Dendritic cell treated with granulocyte-macrophage colony-stimulating factor and Interleukin-4, amounts not matched to agents 40 ng/mL and 50 ng/mL, for 4 days (primary cell): ENCODE measurements at regions not wholly inside any gene's neighbourhood (a gene's known extent, or its start where the extent isn't known, plus 50 kb on each side); places are given as distances from the start of the nearest gene placed in this dataset.

ENCODE experiments used
- H3K27ac Mint-ChIP-seq: one replicate; pipeline ENCODE4 v1.8.0; 2022; ENCODE audit warnings: mild to moderate bottlenecking, mixed read lengths
- H3K27me3 Mint-ChIP-seq: one replicate; pipeline ENCODE4 v1.8.0; 2022; ENCODE audit warnings: mild to moderate bottlenecking, mixed read lengths
- H3K36me3 Mint-ChIP-seq: one replicate; pipeline ENCODE4 v1.8.0; 2022; ENCODE audit warnings: low read depth, mixed read lengths
- H3K4me1 Mint-ChIP-seq: one replicate; pipeline ENCODE4 v1.8.0; 2022; ENCODE audit warnings: low read depth, mixed read lengths
- H3K4me3 Mint-ChIP-seq: one replicate; pipeline ENCODE4 v1.8.0; 2022; ENCODE audit warnings: mild to moderate bottlenecking, moderate library complexity, mixed read lengths
- H3K9me3 Mint-ChIP-seq: one replicate; pipeline ENCODE4 v1.8.0; 2022; ENCODE audit warnings: mixed read lengths
- intact Hi-C: fragments of 100-400 bp; cut with micrococcal nuclease; formaldehyde crosslinking; loops from one replicate; pipeline ENCODE4 v1.15.0; 2022

- H3K27me3 Mint-ChIP-seq: no peaks in the 10 kb centered on the region
- H3K27ac Mint-ChIP-seq: no peak overlapping the region
- intact Hi-C loops: no loop called here
- no peaks in the 10 kb centered on the region for H3K9me3 Mint-ChIP-seq
- H3K4me3 Mint-ChIP-seq: no peak overlapping the region
- no peaks in the 10 kb centered on the region for H3K4me1 Mint-ChIP-seq
- no peaks in the 10 kb centered on the region for H3K36me3 Mint-ChIP-seq
Observed at GRCh38 chr4:163077680-163078079, 89.0 kb downstream of the NAF1 start.

DNA sequence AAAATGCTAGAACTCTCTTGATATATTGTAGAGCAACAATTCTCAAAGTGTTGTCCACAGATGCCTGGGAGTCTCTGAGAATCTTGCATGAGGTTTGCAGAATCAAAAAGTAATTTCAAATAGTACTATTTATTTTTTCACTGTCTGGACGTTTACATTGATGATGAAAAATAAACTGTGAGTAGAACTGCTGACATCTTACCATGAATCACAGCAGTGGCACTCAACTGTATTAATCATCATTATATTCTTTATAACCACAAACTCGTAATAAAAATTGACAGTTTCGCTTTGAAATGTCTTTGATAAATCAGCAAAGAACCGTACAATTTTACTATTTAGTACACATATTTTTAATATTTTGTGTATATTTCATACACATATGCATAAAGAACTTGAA is 94.5 kb downstream of the NAF1 start:
- H3K36me3 Mint-ChIP-seq: no peaks in the 10 kb centered on the region

DNA sequence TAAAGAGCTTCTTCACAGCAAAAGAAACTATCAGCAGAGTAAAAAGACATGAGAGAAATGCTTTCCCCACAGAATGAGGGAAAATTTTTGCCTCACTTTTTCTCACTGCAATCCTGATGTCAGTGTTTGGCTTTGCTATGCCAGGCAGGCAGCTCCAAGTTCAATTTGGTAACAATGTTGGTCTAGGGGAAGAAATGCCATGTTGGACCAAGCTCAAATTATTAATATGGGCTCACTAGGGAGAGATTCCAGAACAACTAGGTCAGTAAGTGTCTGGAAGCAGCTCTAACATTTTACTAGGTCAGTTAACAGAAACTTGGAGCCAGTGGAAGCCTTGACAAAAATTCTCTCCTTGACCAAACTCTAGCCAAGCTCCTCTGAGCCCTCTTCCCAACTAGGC is 95.4 kb downstream of the NAF1 start:
- intact Hi-C loops: no loop called here
- H3K4me3 Mint-ChIP-seq: no peak overlapping the region
- H3K9me3 Mint-ChIP-seq: no peaks in the 10 kb centered on the region
- H3K4me1 Mint-ChIP-seq: no peaks in the 10 kb centered on the region
- no peaks in the 10 kb centered on the region for H3K27me3 Mint-ChIP-seq
- H3K36me3 Mint-ChIP-seq: no peaks in the 10 kb centered on the region
- H3K27ac Mint-ChIP-seq: no peak overlapping the region

More for the DNA sequence above, 94.5 kb downstream of the NAF1 start:
- Mint-ChIP-seq H3K27me3 (no peaks in the 10 kb centered on the region), H3K4me1 (no peaks in the 10 kb centered on the region), H3K4me3 (no peak overlapping the region), H3K9me3 (no peaks in the 10 kb centered on the region), H3K27ac (no peak overlapping the region)
- intact Hi-C loops: no loop called here

GRCh38 chr4:163070023-163070422 is 96.7 kb downstream of the NAF1 start:
- no peaks in the 10 kb centered on the region for H3K4me1 Mint-ChIP-seq
- no peak overlapping the region for H3K4me3 Mint-ChIP-seq
- H3K27ac Mint-ChIP-seq: no peak overlapping the region
- H3K27me3 Mint-ChIP-seq: no peaks in the 10 kb centered on the region
- no peaks in the 10 kb centered on the region for H3K36me3 Mint-ChIP-seq
- intact Hi-C loops: no loop called here
- H3K9me3 Mint-ChIP-seq: no peaks in the 10 kb centered on the region

GRCh38 chr4:163063891-163064290 is 102.8 kb downstream of the NAF1 start:
- Mint-ChIP-seq H3K4me1 (no peaks in the 10 kb centered on the region), H3K9me3 (peaks cover 7% of the 10 kb centered on the region)

GRCh38 chr4:163048447-163048846 is 118.2 kb downstream of the NAF1 start:
- H3K9me3 Mint-ChIP-seq: no peaks in the 10 kb centered on the region

More at GRCh38 chr4:163063891-163064290, 102.8 kb downstream of the NAF1 start:
- H3K27me3 Mint-ChIP-seq: no peaks in the 10 kb centered on the region
- intact Hi-C loops: no loop called here
- H3K4me3 Mint-ChIP-seq: no peak overlapping the region
- no peaks in the 10 kb centered on the region for H3K36me3 Mint-ChIP-seq
- no peak overlapping the region for H3K27ac Mint-ChIP-seq

DNA sequence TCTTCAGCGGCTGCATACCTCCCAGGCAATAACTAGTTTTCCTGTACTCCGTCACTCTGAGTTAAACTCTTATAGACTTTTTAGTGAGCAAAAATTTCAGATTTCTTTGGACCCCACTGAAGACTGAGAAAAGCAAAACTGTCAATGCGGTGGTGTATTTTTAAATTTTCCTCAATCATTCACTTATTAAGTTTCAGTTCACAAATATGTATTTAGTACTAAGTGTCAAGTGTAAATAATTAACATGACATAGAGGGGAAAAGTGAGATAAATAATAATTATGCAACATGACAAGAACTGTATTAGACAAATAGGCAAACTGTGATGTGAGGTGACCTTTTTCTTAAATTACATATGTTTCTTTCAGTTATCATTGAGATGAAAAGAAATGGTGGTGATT is 124.4 kb downstream of the NAF1 start:
- H3K36me3 Mint-ChIP-seq: no peaks in the 10 kb centered on the region
- H3K27ac Mint-ChIP-seq: no peak overlapping the region
- peaks cover 1% of the 10 kb centered on the region for H3K27me3 Mint-ChIP-seq
- H3K9me3 Mint-ChIP-seq: no peaks in the 10 kb centered on the region
- intact Hi-C loops: no loop called here
- no peak overlapping the region for H3K4me3 Mint-ChIP-seq
- H3K4me1 Mint-ChIP-seq: no peaks in the 10 kb centered on the region

More at GRCh38 chr4:163048447-163048846, 118.2 kb downstream of the NAF1 start:
- intact Hi-C loops: no loop called here
- H3K27ac Mint-ChIP-seq: no peak overlapping the region
- peaks cover 5% of the 10 kb centered on the region for H3K4me1 Mint-ChIP-seq
- no peaks in the 10 kb centered on the region for H3K27me3 Mint-ChIP-seq
- no peaks in the 10 kb centered on the region for H3K36me3 Mint-ChIP-seq
- no peak overlapping the region for H3K4me3 Mint-ChIP-seq

DNA sequence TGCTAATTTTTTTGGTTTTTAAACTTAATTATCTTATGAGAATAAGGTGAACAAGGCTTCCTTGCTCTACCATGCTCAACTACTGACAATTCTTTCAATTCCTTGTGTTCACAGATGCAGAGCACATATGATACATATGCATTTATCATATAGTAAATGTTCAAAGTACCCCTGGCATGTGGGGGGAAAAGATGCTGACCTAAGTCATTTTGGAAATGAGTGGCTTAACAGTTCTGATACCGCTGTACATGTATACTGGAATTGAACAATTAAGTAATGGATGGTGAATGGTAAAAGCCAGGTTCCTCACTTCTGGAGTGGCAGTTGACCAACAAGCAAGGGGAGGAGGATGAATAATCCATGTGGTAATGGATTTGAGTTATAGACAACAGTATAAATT is 149.6 kb downstream of the NAF1 start:
- H3K4me1 Mint-ChIP-seq: no peaks in the 10 kb centered on the region
- H3K4me3 Mint-ChIP-seq: no peak overlapping the region
- H3K27ac Mint-ChIP-seq: no peak overlapping the region
- no peaks in the 10 kb centered on the region for H3K27me3 Mint-ChIP-seq
- intact Hi-C loops: no loop called here
- H3K36me3 Mint-ChIP-seq: no peaks in the 10 kb centered on the region
- no peaks in the 10 kb centered on the region for H3K9me3 Mint-ChIP-seq

DNA sequence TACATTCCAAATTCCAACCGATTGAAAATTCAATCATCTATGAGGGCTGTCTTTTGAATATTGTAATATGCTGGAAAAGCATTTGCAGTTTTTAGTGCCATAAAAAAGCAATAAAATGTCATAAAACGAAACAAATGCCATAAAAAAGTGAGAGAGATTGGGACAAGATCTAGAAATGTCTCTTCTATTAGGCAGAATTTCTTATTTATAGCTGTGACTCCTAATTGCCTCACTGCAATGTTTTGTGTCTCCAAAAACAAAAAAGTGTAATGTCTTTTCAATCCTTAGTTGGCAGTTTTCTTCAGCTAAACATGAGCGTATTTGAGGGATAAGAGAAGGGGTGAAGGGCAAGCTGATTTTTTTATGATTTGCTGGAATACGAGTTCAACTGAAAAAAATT is 153.9 kb downstream of the NAF1 start:
- H3K4me3 Mint-ChIP-seq: no peak overlapping the region
- H3K9me3 Mint-ChIP-seq: no peaks in the 10 kb centered on the region
- no peaks in the 10 kb centered on the region for H3K4me1 Mint-ChIP-seq
- intact Hi-C loops: no loop called here
- no peak overlapping the region for H3K27ac Mint-ChIP-seq
- H3K27me3 Mint-ChIP-seq: no peaks in the 10 kb centered on the region
- H3K36me3 Mint-ChIP-seq: no peaks in the 10 kb centered on the region

GRCh38 chr4:163003979-163004378 is 162.7 kb downstream of the NAF1 start:
- Mint-ChIP-seq H3K4me3 (no peak overlapping the region), H3K9me3 (peaks cover 22% of the 10 kb centered on the region), H3K4me1 (no peaks in the 10 kb centered on the region), H3K36me3 (no peaks in the 10 kb centered on the region), H3K27me3 (no peaks in the 10 kb centered on the region), H3K27ac (no peak overlapping the region)
- intact Hi-C loops: no loop called here

DNA sequence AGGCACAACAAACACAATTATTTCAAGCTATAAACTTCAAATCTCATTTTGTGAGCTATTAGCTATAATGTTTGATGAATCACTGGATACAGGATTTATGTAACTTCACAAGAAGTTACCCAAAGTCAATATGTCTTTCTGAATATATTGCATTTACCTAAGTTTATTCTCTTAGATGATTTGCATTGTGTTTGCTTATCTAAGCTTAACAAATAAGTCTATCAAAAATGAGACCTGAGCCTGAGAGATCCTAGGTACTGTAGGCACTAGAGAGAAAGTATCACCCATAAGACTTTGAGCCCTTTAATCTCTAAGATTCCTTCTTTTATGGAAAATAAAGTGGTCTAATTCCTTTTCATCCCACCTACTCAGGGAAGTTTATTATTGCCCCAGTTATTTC is 178.2 kb downstream of the NAF1 start:
- H3K4me3 Mint-ChIP-seq: no peak overlapping the region
- H3K27ac Mint-ChIP-seq: no peak overlapping the region
- intact Hi-C loops: no loop called here

DNA sequence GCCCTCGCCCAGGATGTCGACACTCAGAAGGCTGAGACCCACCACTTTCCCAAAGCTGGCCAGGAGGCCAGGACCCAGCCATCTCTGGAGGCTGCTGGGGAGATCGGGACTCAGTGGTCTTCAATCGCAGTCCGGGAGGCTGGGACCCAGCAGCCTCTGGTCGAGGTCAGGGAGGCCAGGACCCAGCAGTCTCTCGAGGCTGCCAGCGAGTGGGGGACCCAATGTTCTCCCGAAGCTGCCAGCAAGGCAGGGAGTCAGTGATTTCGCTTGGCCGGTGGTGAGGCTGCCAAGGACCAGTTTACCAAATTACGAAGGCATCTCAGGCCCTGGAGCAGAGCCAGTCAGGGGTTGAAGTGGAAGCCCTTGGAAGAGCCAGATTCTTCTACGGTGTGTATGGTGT is 181.6 kb downstream of the NAF1 start:
- Mint-ChIP-seq H3K9me3 (no peaks in the 10 kb centered on the region), H3K4me1 (no peaks in the 10 kb centered on the region), H3K36me3 (no peaks in the 10 kb centered on the region), H3K27ac (no peak overlapping the region), H3K27me3 (no peaks in the 10 kb centered on the region), H3K4me3 (no peak overlapping the region)
- intact Hi-C loops: no loop called here

More for the DNA sequence above, 178.2 kb downstream of the NAF1 start:
- Mint-ChIP-seq H3K27me3 (no peaks in the 10 kb centered on the region), H3K36me3 (no peaks in the 10 kb centered on the region), H3K4me1 (no peaks in the 10 kb centered on the region), H3K9me3 (no peaks in the 10 kb centered on the region)

DNA sequence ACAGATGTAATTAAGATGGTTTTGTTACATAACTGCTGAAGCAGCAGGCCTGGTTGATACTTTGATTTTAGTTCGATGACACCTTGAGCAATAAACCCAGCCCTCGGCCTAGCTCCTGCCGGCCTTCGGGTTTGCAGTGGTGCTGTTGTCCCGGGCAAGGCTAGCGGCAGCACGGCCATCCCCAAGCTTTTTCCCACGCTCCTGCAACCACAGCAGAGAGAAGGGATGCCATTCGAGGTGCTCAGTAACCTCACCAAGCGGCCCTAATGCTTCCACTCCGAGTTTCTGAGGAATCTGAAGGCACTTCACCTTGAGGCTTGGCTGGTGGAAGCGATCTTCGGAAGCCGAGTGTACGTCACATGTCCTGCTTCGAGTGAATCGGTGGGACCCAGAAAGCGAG is 182.1 kb downstream of the NAF1 start:
- Mint-ChIP-seq H3K9me3 (no peaks in the 10 kb centered on the region), H3K27me3 (no peaks in the 10 kb centered on the region), H3K27ac (no peak overlapping the region), H3K4me3 (no peak overlapping the region), H3K4me1 (no peaks in the 10 kb centered on the region), H3K36me3 (no peaks in the 10 kb centered on the region)
- intact Hi-C loops: no loop called here

DNA sequence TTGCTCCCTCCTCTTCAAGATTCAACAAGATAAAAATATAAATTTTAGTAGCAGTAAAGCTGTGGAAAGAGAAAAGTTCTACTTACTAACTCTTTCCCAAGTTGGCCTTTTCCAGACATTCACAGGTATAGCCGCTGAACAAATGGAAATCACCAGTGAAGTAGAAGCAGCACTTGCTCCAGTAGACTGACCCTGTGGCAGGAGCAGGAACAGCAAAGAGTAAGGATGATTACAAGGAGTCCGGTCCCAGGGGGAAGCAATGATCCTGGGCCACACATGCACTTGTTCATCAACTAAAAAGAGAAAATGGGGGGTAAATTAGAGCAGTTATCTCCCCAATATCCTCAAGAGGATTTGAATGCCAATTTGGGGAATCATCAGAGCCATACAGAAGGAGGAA is 184.9 kb downstream of the NAF1 start:
- no peaks in the 10 kb centered on the region for H3K9me3 Mint-ChIP-seq
- H3K4me1 Mint-ChIP-seq: no peaks in the 10 kb centered on the region
- H3K27me3 Mint-ChIP-seq: no peaks in the 10 kb centered on the region
- H3K36me3 Mint-ChIP-seq: no peaks in the 10 kb centered on the region
- H3K4me3 Mint-ChIP-seq: no peak overlapping the region
- H3K27ac Mint-ChIP-seq: no peak overlapping the region
- intact Hi-C loops: no loop called here

DNA sequence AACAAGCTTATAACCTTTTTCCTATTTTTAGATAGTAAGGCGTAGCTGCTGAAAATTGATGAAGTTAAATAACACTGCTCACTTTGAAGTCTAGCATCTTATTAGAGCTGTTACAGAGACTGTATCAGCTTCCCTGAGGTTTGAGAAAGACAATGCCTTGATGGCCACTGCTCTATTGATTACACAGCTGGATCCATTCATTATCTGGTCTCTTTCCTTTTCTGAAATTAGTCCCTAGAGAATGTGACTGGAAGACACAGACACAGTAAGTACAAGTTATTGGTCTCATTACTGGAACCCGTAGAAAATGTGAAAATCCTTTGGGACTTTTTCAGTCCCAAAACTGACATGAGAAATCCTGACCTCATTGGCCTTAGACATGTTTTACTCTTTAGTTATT is 188.3 kb downstream of the NAF1 start:
- Mint-ChIP-seq H3K4me3 (no peak overlapping the region), H3K27me3 (no peaks in the 10 kb centered on the region), H3K4me1 (no peaks in the 10 kb centered on the region), H3K27ac (no peak overlapping the region), H3K9me3 (no peaks in the 10 kb centered on the region), H3K36me3 (no peaks in the 10 kb centered on the region)
- intact Hi-C loops: no loop called here
